KMS-11 (cell line): ENCODE measurements at regions not wholly inside any gene's neighbourhood (a gene's known extent, or its start where the extent isn't known, plus 50 kb on each side); places are given as distances from the start of the nearest gene placed in this dataset.

Source experiments
- H2AFZ ChIP-seq: fragments of 200-600 bp; sonication (generic); 2 replicates; pipeline ENCODE4 v1.6.1; 2016; ENCODE audit warnings: antibody characterized with exemption, mixed run types, low read depth
- H3K27ac ChIP-seq: fragments of 200-600 bp; sonication (generic); 2 replicates; pipeline ENCODE4 v1.6.1; 2016; ENCODE audit warnings: mild to moderate bottlenecking, mixed run types
- H3K27me3 ChIP-seq: fragments of 200-600 bp; sonication (generic); 2 replicates; pipeline ENCODE4 v1.6.1; 2017; ENCODE audit warnings: mild to moderate bottlenecking, low read depth, mixed run types, moderate library complexity; ENCODE audit not compliant: insufficient read depth
- H3K36me3 ChIP-seq: fragments of 200-600 bp; sonication (generic); 2 replicates; pipeline ENCODE4 v1.6.1; 2017; ENCODE audit warnings: mild to moderate bottlenecking, mixed run types; ENCODE audit not compliant: insufficient read depth
- H3K4me1 ChIP-seq: fragments of 200-600 bp; sonication (generic); 2 replicates; pipeline ENCODE4 v1.6.1; 2016; ENCODE audit warnings: mild to moderate bottlenecking, low read depth, mixed run types; ENCODE audit not compliant: poor library complexity, severe bottlenecking
- H3K4me2 ChIP-seq: fragments of 200-600 bp; sonication (generic); 2 replicates; pipeline ENCODE4 v1.7.0; 2016; ENCODE audit warnings: mild to moderate bottlenecking, mixed run types
- H3K4me3 ChIP-seq: fragments of 200-600 bp; sonication (generic); IDR thresholded peaks from 2 replicates; pipeline ENCODE4 v1.6.1; 2017; ENCODE audit warnings: low read depth, low read length, mixed read lengths; ENCODE audit not compliant: insufficient read depth
- H3K79me2 ChIP-seq: fragments of 200-600 bp; sonication (generic); 2 replicates; pipeline ENCODE4 v1.6.1; 2016; ENCODE audit warnings: low read depth, mixed run types; ENCODE audit not compliant: insufficient read depth
- H3K9ac ChIP-seq: fragments of 200-600 bp; sonication (generic); 2 replicates; pipeline ENCODE4 v1.6.1; 2016; ENCODE audit warnings: mild to moderate bottlenecking, mixed run types
- H4K20me1 ChIP-seq: fragments of 200-600 bp; sonication (generic); 2 replicates; pipeline ENCODE4 v1.6.1; 2016; ENCODE audit warnings: mild to moderate bottlenecking, mixed run types; ENCODE audit not compliant: insufficient read depth
- CTCF ChIP-seq: fragments of 200-600 bp; sonication (generic); conservative IDR thresholded peaks from 2 replicates; pipeline ENCODE4 v1.6.1; 2017; ENCODE audit warnings: low read depth, mild to moderate bottlenecking, antibody characterized with exemption, low read length, moderate library complexity, mixed read lengths

GRCh38 chr15:94546808-94547207 lies 315.4 kb downstream of the MCTP2 start:
- Histone ChIP-seq H3K27me3 (no peaks in the 10 kb centered on the region), H3K4me2 (no peak overlapping the region), H3K79me2 (no peaks in the 10 kb centered on the region), H3K9ac (no peak overlapping the region), H4K20me1 (no peaks in the 10 kb centered on the region), H3K36me3 (no peaks in the 10 kb centered on the region), H2AFZ (no peak overlapping the region), H3K4me1 (no peaks in the 10 kb centered on the region), H3K27ac (no peak overlapping the region), H3K4me3 (no peak overlapping the region)
- no peak for TF ChIP-seq CTCF

- H3K36me3 ChIP-seq = no peaks in the 10 kb centered on the region
- H3K27ac ChIP-seq = no peak overlapping the region
- H3K9ac ChIP-seq = no peak overlapping the region
- no peak overlapping the region for H3K4me2 ChIP-seq
- no peaks in the 10 kb centered on the region for H3K4me1 ChIP-seq
- no peaks in the 10 kb centered on the region for H3K27me3 ChIP-seq
- H4K20me1 ChIP-seq = no peaks in the 10 kb centered on the region
- H2AFZ ChIP-seq = no peak overlapping the region
- no peaks in the 10 kb centered on the region for H3K79me2 ChIP-seq
- H3K4me3 ChIP-seq = no peak overlapping the region
- TF ChIP-seq CTCF = no peak
Observed at GRCh38 chr15:94547711-94548110, 316.4 kb downstream of the MCTP2 start.

GRCh38 chr15:94555841-94556519 lies 324.6 kb downstream of the MCTP2 start:
- Histone ChIP-seq H3K9ac (no peak overlapping the region), H3K36me3 (no peaks in the 10 kb centered on the region), H3K79me2 (no peaks in the 10 kb centered on the region), H3K4me3 (no peak overlapping the region), H2AFZ (no peak overlapping the region), H3K27ac (no peak overlapping the region), H3K27me3 (no peaks in the 10 kb centered on the region), H3K4me2 (no peak overlapping the region), H3K4me1 (no peaks in the 10 kb centered on the region), H4K20me1 (no peaks in the 10 kb centered on the region)
- TF ChIP-seq CTCF = no peak

GRCh38 chr15:94561036-94561689 lies 329.8 kb downstream of the MCTP2 start:
- no peaks in the 10 kb centered on the region for H4K20me1 ChIP-seq
- H3K27ac ChIP-seq = no peak overlapping the region
- no peak overlapping the region for H3K4me3 ChIP-seq
- H2AFZ ChIP-seq = no peak overlapping the region
- H3K79me2 ChIP-seq = no peaks in the 10 kb centered on the region
- TF ChIP-seq CTCF = no peak
- H3K4me2 ChIP-seq = no peak overlapping the region
- H3K9ac ChIP-seq = no peak overlapping the region
- no peaks in the 10 kb centered on the region for H3K27me3 ChIP-seq
- no peaks in the 10 kb centered on the region for H3K36me3 ChIP-seq
- H3K4me1 ChIP-seq = no peaks in the 10 kb centered on the region
